NCI-H526 treated with DMSO at 0.1 percent for 48 hours (cell line): ENCODE measurements at regions not wholly inside any gene's neighbourhood (a gene's known extent, or its start where the extent isn't known, plus 50 kb on each side); places are given as distances from the start of the nearest gene placed in this dataset.
"Not testable (repeated sequence)": the region's sequence is repeated elsewhere in the genome, so short reads cannot be mapped to it uniquely, and the experiment has no call there.

Experiments
- DNase-seq: peaks from one replicate; lab custom pipeline; 2025; lab: John Stamatoyannopoulos, UW

- DNase-seq, result no peak
Measured at GRCh38 chr2:105496271-105496670, 97.4 kb upstream of the FHL2 start.

- no peak for DNase-seq
Measured at GRCh38 chr2:105494683-105495425, 96.0 kb upstream of the FHL2 start.

GRCh38 chr2:105490956-105491355 lies 92.1 kb upstream of the FHL2 start:
- no peak for DNase-seq

GRCh38 chr2:105490204-105490603 lies 91.4 kb upstream of the FHL2 start:
- DNase-seq, result no peak

- no peak for DNase-seq
Measured at GRCh38 chr2:105489168-105489878, 90.5 kb upstream of the FHL2 start.

GRCh38 chr2:105488285-105488684 lies 89.4 kb upstream of the FHL2 start:
- DNase-seq, result no peak

- no peak for DNase-seq
Measured at GRCh38 chr2:105487142-105488069, 88.6 kb upstream of the FHL2 start.

- DNase-seq, result no peak
Measured at GRCh38 chr2:105486762-105487141, 87.9 kb upstream of the FHL2 start.

- no peak for DNase-seq
Measured at GRCh38 chr2:105478670-105479069, 79.8 kb upstream of the FHL2 start.

- DNase-seq, result not testable (repeated sequence)
Measured at GRCh38 chr2:105477050-105477620, 78.3 kb upstream of the FHL2 start.

GRCh38 chr2:105473011-105473410 lies 74.2 kb upstream of the FHL2 start:
- no peak for DNase-seq

- DNase-seq, result no peak
Measured at GRCh38 chr2:105470979-105471378, 72.1 kb upstream of the FHL2 start.

GRCh38 chr2:105469781-105470180 lies 70.9 kb upstream of the FHL2 start:
- DNase-seq, result no peak

GRCh38 chr2:105468582-105469042 lies 69.8 kb upstream of the FHL2 start:
- DNase-seq, result no peak

GRCh38 chr2:105464325-105464724 lies 65.5 kb upstream of the FHL2 start:
- no peak for DNase-seq

GRCh38 chr2:105460048-105460732 lies 61.3 kb upstream of the FHL2 start:
- DNase-seq, result no peak

GRCh38 chr2:105458076-105458475 lies 59.2 kb upstream of the FHL2 start:
- no peak for DNase-seq

- no peak for DNase-seq
Measured at GRCh38 chr2:105455488-105456003, 56.7 kb upstream of the FHL2 start.

GRCh38 chr2:105454801-105455485 lies 56.1 kb upstream of the FHL2 start:
- DNase-seq, result no peak

GRCh38 chr2:105451571-105452166 lies 52.8 kb upstream of the FHL2 start:
- no peak for DNase-seq
